Right renal pelvis (tissue), 4 donors: ENCODE measurements at regions not wholly inside any gene's neighbourhood (a gene's known extent, or its start where the extent isn't known, plus 50 kb on each side); places are given as distances from the start of the nearest gene placed in this dataset.
"Not testable (repeated sequence)": the region's sequence is repeated elsewhere in the genome, so short reads cannot be mapped to it uniquely, and the experiment has no call there.

Experiments used
- DNase-seq, 4 donors: peaks; one replicate each; pipeline ENCODE4 v3.0.0-alpha.2; 2013; ENCODE audit warnings: low read depth in 4 of 4, low spot score in 3 of 4, missing footprints in 1 of 4

- DNase-seq, result no peak
Observed at GRCh38 chr1:81547912-81548303, 252.8 kb upstream of the ADGRL2 start.

GRCh38 chr1:81547261-81547911 lies 253.3 kb upstream of the ADGRL2 start:
- DNase-seq, result no peak

- no peak for DNase-seq
Observed at GRCh38 chr1:81545734-81546133, 255.0 kb upstream of the ADGRL2 start.

- DNase-seq, result no peak
Observed at GRCh38 chr1:81543764-81544163, 257.0 kb upstream of the ADGRL2 start.

GRCh38 chr1:81542196-81542595 lies 258.5 kb upstream of the ADGRL2 start:
- no peak for DNase-seq

- DNase-seq, result no peak
Observed at GRCh38 chr1:81540216-81540615, 260.5 kb upstream of the ADGRL2 start.

- DNase-seq, result no peak
Observed at GRCh38 chr1:81529014-81529413, 271.7 kb upstream of the ADGRL2 start.

- DNase-seq, result no peak
Observed at GRCh38 chr1:81525085-81525484, 275.6 kb upstream of the ADGRL2 start.

- DNase-seq, result no peak
Observed at GRCh38 chr1:81519987-81520386, 280.7 kb upstream of the ADGRL2 start.

GRCh38 chr1:81517987-81518386 lies 282.7 kb upstream of the ADGRL2 start:
- DNase-seq, result no peak

- DNase-seq, result no peak
Observed at GRCh38 chr1:81513796-81514354, 286.9 kb upstream of the ADGRL2 start.

GRCh38 chr1:81512252-81513003 lies 288.3 kb upstream of the ADGRL2 start:
- no peak for DNase-seq

GRCh38 chr1:81511281-81511680 lies 289.5 kb upstream of the ADGRL2 start:
- no peak for DNase-seq

- DNase-seq, result no peak
Observed at GRCh38 chr1:81510701-81511100, 290.0 kb upstream of the ADGRL2 start.

- DNase-seq, result no peak
Observed at GRCh38 chr1:81509594-81509993, 291.1 kb upstream of the ADGRL2 start.

GRCh38 chr1:81506699-81507098 lies 294.0 kb upstream of the ADGRL2 start:
- DNase-seq, result no peak

GRCh38 chr1:81505831-81506230 lies 294.9 kb upstream of the ADGRL2 start:
- DNase-seq, result no peak

GRCh38 chr1:81504820-81505219 lies 295.9 kb upstream of the ADGRL2 start:
- DNase-seq, result not testable (repeated sequence)

- not testable (repeated sequence) for DNase-seq
Observed at GRCh38 chr1:81502705-81503104, 298.0 kb upstream of the ADGRL2 start.

- DNase-seq, result not testable (repeated sequence)
Observed at GRCh38 chr1:81501485-81501884, 299.2 kb upstream of the ADGRL2 start.

- DNase-seq, result no peak
Observed at GRCh38 chr1:81499487-81499886, 301.2 kb upstream of the ADGRL2 start.
